Astrocyte (in vitro differentiated cells and primary cell): ENCODE measurements at regions not wholly inside any gene's neighbourhood (a gene's known extent, or its start where the extent isn't known, plus 50 kb on each side); places are given as distances from the start of the nearest gene placed in this dataset.

Experiments
- EZH2 ChIP-seq: IDR thresholded peaks from 2 replicates; pipeline ENCODE4 v1.6.1; 2012; ENCODE audit warnings: mild to moderate bottlenecking, low read length, inconsistent platforms; ENCODE audit not compliant: insufficient read depth
- TF ChIP-seq, protein P1 (sequence below): IDR thresholded peaks from 2 replicates; pipeline ENCODE4 v1.5.1; 2011; ENCODE audit warnings: low read depth, mild to moderate bottlenecking, inconsistent platforms, low read length, moderate library complexity; ENCODE audit not compliant: insufficient read depth

DNA sequence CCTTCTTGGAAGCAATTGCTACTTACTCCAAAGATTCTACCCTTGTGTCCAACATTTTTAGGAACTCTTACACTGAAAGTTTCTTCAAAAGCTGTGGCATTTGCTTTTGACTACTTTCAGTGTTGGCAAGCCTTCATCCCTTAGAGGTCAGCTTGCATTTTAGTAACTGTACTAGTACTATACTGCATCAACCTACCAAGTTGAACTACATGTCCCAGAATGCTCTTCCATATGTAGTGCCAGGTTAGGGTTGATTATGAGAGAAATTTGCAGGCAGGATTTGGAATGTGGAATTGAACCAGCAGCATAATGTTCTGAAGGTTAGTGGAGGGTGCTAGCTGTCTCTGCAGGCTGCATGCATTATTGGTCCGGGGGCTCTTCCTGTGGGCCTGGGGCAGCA is 189.9 kb upstream of the FOXN2 start:
- TF ChIP-seq, protein P1, sequence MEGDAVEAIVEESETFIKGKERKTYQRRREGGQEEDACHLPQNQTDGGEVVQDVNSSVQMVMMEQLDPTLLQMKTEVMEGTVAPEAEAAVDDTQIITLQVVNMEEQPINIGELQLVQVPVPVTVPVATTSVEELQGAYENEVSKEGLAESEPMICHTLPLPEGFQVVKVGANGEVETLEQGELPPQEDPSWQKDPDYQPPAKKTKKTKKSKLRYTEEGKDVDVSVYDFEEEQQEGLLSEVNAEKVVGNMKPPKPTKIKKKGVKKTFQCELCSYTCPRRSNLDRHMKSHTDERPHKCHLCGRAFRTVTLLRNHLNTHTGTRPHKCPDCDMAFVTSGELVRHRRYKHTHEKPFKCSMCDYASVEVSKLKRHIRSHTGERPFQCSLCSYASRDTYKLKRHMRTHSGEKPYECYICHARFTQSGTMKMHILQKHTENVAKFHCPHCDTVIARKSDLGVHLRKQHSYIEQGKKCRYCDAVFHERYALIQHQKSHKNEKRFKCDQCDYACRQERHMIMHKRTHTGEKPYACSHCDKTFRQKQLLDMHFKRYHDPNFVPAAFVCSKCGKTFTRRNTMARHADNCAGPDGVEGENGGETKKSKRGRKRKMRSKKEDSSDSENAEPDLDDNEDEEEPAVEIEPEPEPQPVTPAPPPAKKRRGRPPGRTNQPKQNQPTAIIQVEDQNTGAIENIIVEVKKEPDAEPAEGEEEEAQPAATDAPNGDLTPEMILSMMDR = no peak
- no peak for TF ChIP-seq EZH2
